Smooth muscle cell (in vitro differentiated cells): ENCODE measurements at regions not wholly inside any gene's neighbourhood (a gene's known extent, or its start where the extent isn't known, plus 50 kb on each side); places are given as distances from the start of the nearest gene placed in this dataset.

Source experiments
- DNase-seq: peaks from one replicate; lab custom pipeline; 2025; ENCODE audit not compliant: unreplicated experiment; lab: John Stamatoyannopoulos, UW
- H2AFZ ChIP-seq: fragments of 200-600 bp; sonication (generic); 2 replicates; pipeline ENCODE4 v1.6.0; 2016; ENCODE audit warnings: antibody characterized with exemption, low read depth, mild to moderate bottlenecking
- H3F3A ChIP-seq: fragments of 200-600 bp; sonication (generic); 2 replicates; pipeline ENCODE4 v1.6.0; 2017; ENCODE audit warnings: antibody characterized with exemption, low read depth
- H3K27ac ChIP-seq: fragments of 200-600 bp; sonication (generic); 2 replicates; pipeline ENCODE4 v1.5.1; 2016; ENCODE audit warnings: low read depth, mild to moderate bottlenecking
- H3K27me3 ChIP-seq: fragments of 200-600 bp; sonication (generic); 2 replicates; pipeline ENCODE4 v1.6.1; 2016; ENCODE audit warnings: low read depth, mild to moderate bottlenecking
- H3K36me3 ChIP-seq: fragments of 200-600 bp; sonication (generic); 2 replicates; pipeline ENCODE4 v1.5.1; 2016; ENCODE audit warnings: low read depth
- H3K4me1 ChIP-seq: fragments of 200-600 bp; sonication (generic); 2 replicates; pipeline ENCODE4 v1.5.1; 2016; ENCODE audit warnings: low read depth
- H3K4me2 ChIP-seq: fragments of 200-600 bp; sonication (generic); 2 replicates; pipeline ENCODE4 v1.6.0; 2016; ENCODE audit warnings: mild to moderate bottlenecking
- H3K4me3 ChIP-seq: fragments of 200-600 bp; sonication (generic); 2 replicates; pipeline ENCODE4 v1.5.1; 2016; ENCODE audit warnings: mild to moderate bottlenecking
- H3K79me2 ChIP-seq: fragments of 200-600 bp; sonication (generic); 2 replicates; pipeline ENCODE4 v1.6.0; 2016; ENCODE audit warnings: low read depth, mild to moderate bottlenecking
- H3K9ac ChIP-seq: fragments of 200-600 bp; sonication (generic); 2 replicates; pipeline ENCODE4 v1.6.0; 2016; ENCODE audit warnings: low read depth
- H3K9me3 ChIP-seq: fragments of 200-600 bp; sonication (generic); replicated peaks from 2 replicates; pipeline ENCODE4 v1.5.1; 2016; ENCODE audit warnings: low read depth
- H4K20me1 ChIP-seq: fragments of 200-600 bp; sonication (generic); 2 replicates; pipeline ENCODE4 v1.6.0; 2016; ENCODE audit warnings: low read depth
- CTCF ChIP-seq: fragments of 200-600 bp; sonication (generic); IDR thresholded peaks from 2 replicates; pipeline ENCODE4 v1.5.1; 2017; ENCODE audit warnings: borderline replicate concordance, mild to moderate bottlenecking, antibody characterized with exemption; ENCODE audit not compliant: insufficient read depth, poor library complexity, severe bottlenecking
- WGBS: methylation state at CpG from one replicate; pipeline ENCODE4 v1.1.7; 2016; ENCODE audit warnings: low lambda C conversion rate; 5-methylcytosine and 5-hydroxymethylcytosine counted together

DNA sequence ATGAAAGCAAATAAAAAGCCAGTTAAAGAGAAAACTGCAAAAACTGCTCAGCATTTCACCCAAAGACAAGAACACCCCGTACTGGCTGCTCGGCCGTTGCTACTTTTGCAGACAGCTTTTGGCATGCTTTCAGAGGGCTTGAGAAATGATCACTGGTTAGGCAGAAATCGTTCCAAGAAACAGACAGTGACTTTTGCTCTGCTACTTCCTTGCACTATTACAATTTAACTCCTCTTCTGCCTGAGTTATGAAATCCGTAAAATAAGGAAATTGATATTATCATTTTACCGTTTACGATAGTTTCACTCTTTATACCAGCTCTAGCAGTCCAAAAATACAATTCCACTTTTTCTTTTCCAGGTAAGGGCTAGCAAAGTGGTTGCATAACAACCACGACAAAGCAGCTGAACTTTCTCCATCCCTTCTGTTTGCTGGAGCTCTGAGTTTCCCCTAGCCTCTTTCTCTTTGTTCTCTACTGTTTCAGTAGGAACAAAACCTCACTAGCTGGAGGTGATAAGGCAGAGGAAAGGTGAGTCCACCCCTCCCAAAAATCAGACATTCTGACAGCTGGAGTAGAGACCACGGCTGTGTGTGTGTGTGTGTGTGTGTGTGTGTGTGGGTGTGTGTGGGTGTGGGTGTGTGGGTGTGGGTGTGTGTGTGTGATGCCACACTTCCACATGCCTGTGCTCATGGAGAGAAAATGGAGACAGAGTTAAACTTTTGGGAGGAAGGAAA lies 191.8 kb upstream of the RREB1 start:
- H3F3A ChIP-seq = no peaks in the 10 kb centered on the region
- H3K4me1 ChIP-seq = peaks cover 9% of the 10 kb centered on the region
- H3K4me2 ChIP-seq = peak overlapping the region; percentile 48
- no peak for TF ChIP-seq CTCF
- no peaks in the 10 kb centered on the region for H3K27me3 ChIP-seq
- no peak overlapping the region for H3K9ac ChIP-seq
- H3K27ac ChIP-seq = no peak overlapping the region
- peak overlapping the region; percentile 72 for H2AFZ ChIP-seq
- no peak for DNase-seq
- no peaks in the 10 kb centered on the region for H3K9me3 ChIP-seq
- 65% methylated on average over 9 of the region's 9 CpGs for WGBS
- H3K79me2 ChIP-seq = no peaks in the 10 kb centered on the region
- H3K4me3 ChIP-seq = no peak overlapping the region
- H4K20me1 ChIP-seq = no peaks in the 10 kb centered on the region
- no peaks in the 10 kb centered on the region for H3K36me3 ChIP-seq

DNA sequence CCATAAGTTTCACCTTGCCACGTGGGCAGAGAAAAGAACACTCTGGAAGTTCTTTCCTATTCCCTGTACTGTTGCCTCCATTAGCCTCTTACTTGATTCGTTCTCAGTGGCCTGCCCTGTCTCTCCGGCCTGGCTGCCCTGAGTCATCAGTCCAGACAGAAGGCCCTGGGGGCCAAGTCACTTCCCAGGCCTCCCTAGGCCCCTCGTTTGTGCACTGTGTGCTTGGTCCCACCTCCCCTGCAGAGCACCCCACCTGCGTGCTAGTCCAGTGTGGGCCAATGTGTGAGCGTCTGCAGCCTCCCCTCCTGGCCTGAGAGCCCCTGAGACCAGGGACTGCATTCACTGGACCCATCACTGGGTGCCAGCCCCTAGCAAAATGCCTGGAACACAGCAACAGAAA lies 191.2 kb upstream of the RREB1 start:
- DNase-seq = no peak
- Histone ChIP-seq H3K27ac (peak overlapping the region; percentile 28), H3K79me2 (no peaks in the 10 kb centered on the region), H3K27me3 (no peaks in the 10 kb centered on the region), H3K9me3 (no peaks in the 10 kb centered on the region), H4K20me1 (no peaks in the 10 kb centered on the region), H3F3A (no peaks in the 10 kb centered on the region), H3K4me1 (peaks cover 9% of the 10 kb centered on the region), H3K4me3 (no peak overlapping the region), H2AFZ (peak overlapping the region; percentile 72), H3K36me3 (no peaks in the 10 kb centered on the region), H3K4me2 (no peak overlapping the region), H3K9ac (no peak overlapping the region)
- TF ChIP-seq CTCF = no peak
- WGBS = 33% methylated on average over 6 of the region's 6 CpGs

DNA sequence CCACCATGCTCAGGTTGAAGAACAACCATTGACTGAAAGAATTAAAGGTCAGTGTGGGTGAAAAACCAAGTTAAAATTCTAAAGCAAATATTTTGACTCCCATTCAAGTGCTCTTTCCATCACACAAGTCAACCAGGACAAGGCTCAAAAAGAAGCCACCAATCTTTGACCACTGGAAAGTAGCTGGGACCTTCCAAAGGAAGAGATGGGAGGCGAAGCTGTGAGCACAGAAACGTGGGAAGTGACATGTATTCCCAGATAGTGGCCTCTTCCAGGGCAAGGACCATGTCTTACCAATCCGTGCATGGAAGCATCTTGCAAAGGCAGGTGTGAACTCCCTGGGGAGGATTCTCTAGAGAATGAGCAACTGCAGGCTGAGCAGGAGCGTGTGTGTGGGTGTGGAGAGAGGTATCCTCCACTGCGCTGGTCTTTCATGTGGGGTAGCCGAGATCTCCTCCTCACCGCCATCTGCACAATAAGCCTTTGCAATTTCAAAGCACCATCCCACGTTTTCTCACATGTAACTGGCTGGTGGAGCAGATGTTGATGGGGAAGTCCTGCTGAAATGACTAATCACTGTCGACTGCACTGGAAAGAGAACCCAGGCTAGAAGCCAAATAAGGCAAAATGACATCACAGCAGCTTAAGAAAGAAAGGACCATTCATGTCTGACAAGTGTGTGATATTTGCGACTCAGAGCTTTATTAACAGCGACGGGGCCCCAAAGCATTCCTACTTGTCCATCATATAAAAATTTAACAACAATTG lies 189.4 kb upstream of the RREB1 start:
- Histone ChIP-seq H3K79me2 (no peaks in the 10 kb centered on the region), H3K4me3 (no peak overlapping the region), H3K27ac (no peak overlapping the region), H3F3A (no peaks in the 10 kb centered on the region), H3K4me1 (peaks cover 9% of the 10 kb centered on the region), H3K4me2 (no peak overlapping the region), H3K27me3 (no peaks in the 10 kb centered on the region), H3K36me3 (no peaks in the 10 kb centered on the region), H4K20me1 (no peaks in the 10 kb centered on the region), H2AFZ (no peak overlapping the region), H3K9me3 (no peaks in the 10 kb centered on the region), H3K9ac (no peak overlapping the region)
- WGBS = 48% methylated on average over 12 of the region's 12 CpGs
- no peak for DNase-seq
- no peak for TF ChIP-seq CTCF
